B cell (primary cell): ENCODE measurements at regions not wholly inside any gene's neighbourhood (a gene's known extent, or its start where the extent isn't known, plus 50 kb on each side); places are given as distances from the start of the nearest gene placed in this dataset.

Experiments
- ATAC-seq: fragments of 200-7000 bp; cut with Tn5 transposase; one replicate; pipeline ENCODE4 v1.10.0; 2021; ENCODE audit warnings: low read depth, mild to moderate bottlenecking, moderate number of reproducible peaks, moderate library complexity
- CTCF ChIA-PET: fragments of 350-600 bp; sonication (Branson Sonifier 250); formaldehyde crosslinking; loops from one replicate; lab custom pipeline; 2021; ENCODE audit warnings: antibody characterized with exemption, inconsistent platforms; lab: Charles Lee
- POLR2A ChIA-PET: fragments of 350-600 bp; sonication (Branson Sonifier 250); formaldehyde crosslinking; loops from one replicate; lab custom pipeline; 2021; ENCODE audit warnings: antibody characterized with exemption; lab: Charles Lee
- DNase-seq: peaks from one replicate; pipeline ENCODE4 v3.0.0; 2013
- H2AFZ ChIP-seq: 2 replicates; pipeline ENCODE4 v1.6.1; 2012; ENCODE audit warnings: mild to moderate bottlenecking, low read depth, low read length; ENCODE audit not compliant: insufficient read depth, poor library complexity, severe bottlenecking
- H3K27ac ChIP-seq, 2 donors: 1 replicate in 1 of 2; 2 replicates in 1 of 2; pipeline ENCODE4 v1.5.1; 2012 to 2013; ENCODE audit warnings: low read length in 2 of 2, mild to moderate bottlenecking in 2 of 2, moderate library complexity in 1 of 2
- H3K27me3 ChIP-seq, 4 experiments: fragments of 200-600 bp in 1 of 4; sonication (generic) in 1 of 4; replicated peaks in 1 of 4; 1 replicate in 2 of 4; 2 replicates in 2 of 4; pipeline versions ENCODE4 v1.6.1 to v1.7.0; 2013 to 2016; ENCODE audit warnings: low read length in 3 of 4, mild to moderate bottlenecking in 2 of 4, mixed read lengths in 1 of 4, moderate library complexity in 1 of 4; ENCODE audit not compliant: insufficient read depth in 4 of 4, control insufficient read depth in 3 of 4; ENCODE audit errors: control extremely low read depth in 1 of 4
- H3K36me3 ChIP-seq, 2 experiments: replicated peaks in 1 of 2; 1 replicate in 1 of 2; 2 replicates in 1 of 2; pipeline versions ENCODE4 v1.6.1 to v1.7.1; 2013; ENCODE audit warnings: low read length in 1 of 2; ENCODE audit not compliant: insufficient read depth in 2 of 2, control insufficient read depth in 1 of 2; ENCODE audit errors: control extremely low read depth in 1 of 2, extremely low read depth in 1 of 2
- H3K4me1 ChIP-seq, 2 donors: fragments of 200-600 bp in 1 of 2; sonication (generic) in 1 of 2; 1 replicate in 1 of 2; 2 replicates in 1 of 2; pipeline versions ENCODE4 v1.5.1 to v1.6.1; 2013 to 2017; ENCODE audit warnings: low read length in 2 of 2; ENCODE audit not compliant: control insufficient read depth in 2 of 2, insufficient read depth in 2 of 2
- H3K4me2 ChIP-seq: replicated peaks from 2 replicates; pipeline ENCODE3; 2012; ENCODE audit warnings: mild to moderate bottlenecking, low read depth, low read length; ENCODE audit not compliant: poor library complexity, severe bottlenecking
- H3K4me3 ChIP-seq, 5 experiments: fragments of 200-600 bp in 1 of 5; sonication (generic) in 1 of 5; 1 replicate in 3 of 5; 2 replicates in 2 of 5; pipeline versions ENCODE4 v1.5.1 to v1.7.0; 2011 to 2016; ENCODE audit warnings: low read length in 4 of 5, mild to moderate bottlenecking in 4 of 5, low read depth in 2 of 5, control low read depth in 1 of 5, moderate library complexity in 1 of 5; ENCODE audit not compliant: insufficient read depth in 1 of 5; ENCODE audit errors: control extremely low read depth in 1 of 5, extremely low read depth in 1 of 5
- H3K79me2 ChIP-seq: fragments of 200-600 bp; sonication (generic); one replicate; pipeline ENCODE4 v1.6.0; 2016; ENCODE audit warnings: low read length; ENCODE audit not compliant: control insufficient read depth, insufficient read depth
- H3K9ac ChIP-seq: fragments of 200-600 bp; sonication (generic); 2 replicates; pipeline ENCODE4 v1.6.1; 2017; ENCODE audit warnings: mild to moderate bottlenecking, low read length, moderate library complexity
- H3K9me3 ChIP-seq, 3 donors: one replicate each; pipeline versions ENCODE4 v1.6.1 to v1.7.1; 2013; ENCODE audit warnings: low read length in 2 of 3; ENCODE audit not compliant: control insufficient read depth in 2 of 3, insufficient read depth in 1 of 3; ENCODE audit errors: control extremely low read depth in 1 of 3
- H4K20me1 ChIP-seq: 2 replicates; pipeline ENCODE4 v1.6.0; 2012; ENCODE audit warnings: mild to moderate bottlenecking, low read length; ENCODE audit not compliant: insufficient read depth, control insufficient read depth, poor library complexity, severe bottlenecking
- H3K27ac Mint-ChIP-seq: one replicate; pipeline ENCODE4 v1.8.0; 2021; ENCODE audit warnings: mixed read lengths
- H3K27me3 Mint-ChIP-seq: one replicate; pipeline ENCODE4 v1.8.0; 2021; ENCODE audit warnings: mixed read lengths
- H3K4me1 Mint-ChIP-seq: one replicate; pipeline ENCODE4 v1.8.0; 2021; ENCODE audit warnings: mixed read lengths
- H3K4me3 Mint-ChIP-seq: one replicate; pipeline ENCODE4 v1.8.0; 2021; ENCODE audit warnings: mixed read lengths
- H3K9me3 Mint-ChIP-seq: one replicate; pipeline ENCODE4 v1.8.0; 2022; ENCODE audit warnings: mixed read lengths; ENCODE audit not compliant: insufficient read depth
- CTCF ChIP-seq: fragments of 200-600 bp; IDR thresholded peaks from one replicate; pipeline ENCODE4 v1.8.0; 2022; ENCODE audit warnings: antibody characterized with exemption, mild to moderate bottlenecking
- EZH2 ChIP-seq: IDR thresholded peaks from 2 replicates; pipeline ENCODE4 v1.6.1; 2012; ENCODE audit warnings: borderline replicate concordance, low read depth, mild to moderate bottlenecking, moderate library complexity, low read length; ENCODE audit not compliant: insufficient read depth, poor library complexity, severe bottlenecking
- WGBS: methylation state at CpG from one replicate; pipeline ENCODE4 v1.1.5; 2013; ENCODE audit warnings: missing lambda C conversion rate; ENCODE audit not compliant: insufficient coverage; 5-methylcytosine and 5-hydroxymethylcytosine counted together
- intact Hi-C: fragments of 100-400 bp; cut with micrococcal nuclease; formaldehyde crosslinking; loops from one replicate; pipeline ENCODE4 v1.10.0; 2022

- POLR2A ChIA-PET: no interaction called here
- no peaks in the 10 kb centered on the region for H3K9me3 ChIP-seq
- no peaks in the 10 kb centered on the region for H3K79me2 ChIP-seq
- no peak for DNase-seq
- no peak for ATAC-seq
- H3K9me3 Mint-ChIP-seq: peaks cover 2% of the 10 kb centered on the region
- H3K27me3 Mint-ChIP-seq: no peaks in the 10 kb centered on the region
- H3K4me2 ChIP-seq: no peak overlapping the region
- CTCF ChIA-PET: no interaction called here
- H3K36me3 ChIP-seq: no peaks in the 10 kb centered on the region
- no peak overlapping the region for H3K27ac ChIP-seq
- H3K9ac ChIP-seq: no peak overlapping the region
- no peak overlapping the region for H3K27ac Mint-ChIP-seq
- H3K4me3 Mint-ChIP-seq: no peak overlapping the region
- no peaks in the 10 kb centered on the region for H4K20me1 ChIP-seq
- TF ChIP-seq EZH2 (no peak), CTCF (no peak)
- no peaks in the 10 kb centered on the region for H3K4me1 Mint-ChIP-seq
- H3K4me1 ChIP-seq: no peaks in the 10 kb centered on the region
- WGBS: no CpG with 5 or more reads among the region's 5 CpGs
- intact Hi-C loops: no loop called here
- no peak overlapping the region for H2AFZ ChIP-seq
- H3K4me3 ChIP-seq: no peak overlapping the region
- H3K27me3 ChIP-seq: no peaks in the 10 kb centered on the region
Observed at GRCh38 chr5:30100148-30100713, 1093.3 kb upstream of the CDH6 start.

GRCh38 chr5:30099634-30100033 lies 1093.9 kb upstream of the CDH6 start:
- WGBS: no CpG with 5 or more reads among the region's 5 CpGs
- Mint-ChIP-seq H3K27ac (no peak overlapping the region), H3K27me3 (no peaks in the 10 kb centered on the region), H3K4me1 (no peaks in the 10 kb centered on the region), H3K9me3 (peaks cover 4% of the 10 kb centered on the region), H3K4me3 (no peak overlapping the region)
- Histone ChIP-seq H3K36me3 (no peaks in the 10 kb centered on the region), H3K9me3 (no peaks in the 10 kb centered on the region), H3K4me3 (no peak overlapping the region), H3K9ac (no peak overlapping the region), H3K4me2 (no peak overlapping the region), H3K27me3 (no peaks in the 10 kb centered on the region), H3K27ac (no peak overlapping the region), H2AFZ (no peak overlapping the region), H4K20me1 (no peaks in the 10 kb centered on the region), H3K4me1 (no peaks in the 10 kb centered on the region), H3K79me2 (no peaks in the 10 kb centered on the region)
- TF ChIP-seq CTCF: no peak
- TF ChIP-seq EZH2: no peak
- ATAC-seq: no peak
- ChIA-PET CTCF (no interaction called here), POLR2A (no interaction called here)
- intact Hi-C loops: no loop called here
- no peak for DNase-seq
